Liver (tissue), 8 donors: ENCODE measurements at regions not wholly inside any gene's neighbourhood (a gene's known extent, or its start where the extent isn't known, plus 50 kb on each side); places are given as distances from the start of the nearest gene placed in this dataset.

Experiments used
- DNase-seq: peaks from one replicate; pipeline ENCODE4 v3.0.0-alpha.2; 2017; ENCODE audit warnings: low spot score
- H3K27ac ChIP-seq, 2 donors: one replicate each; pipeline ENCODE4 v1.7.0; 2013; ENCODE audit warnings: inconsistent platforms in 2 of 2, low read length in 2 of 2, control low read depth in 1 of 2, low read depth in 1 of 2, mild to moderate bottlenecking in 1 of 2
- H3K27me3 ChIP-seq, 4 donors: one replicate each; pipeline versions ENCODE4 v1.6.1 to v1.7.0; 2013; ENCODE audit warnings: low read length in 3 of 4, inconsistent platforms in 1 of 4, mild to moderate bottlenecking in 1 of 4, moderate library complexity in 1 of 4; ENCODE audit not compliant: control insufficient read depth in 4 of 4, insufficient read depth in 4 of 4
- H3K36me3 ChIP-seq, 4 donors: one replicate each; pipeline versions ENCODE4 v1.6.1 to v1.7.0; 2013; ENCODE audit warnings: low read length in 3 of 4, mild to moderate bottlenecking in 3 of 4, low read depth in 1 of 4, moderate library complexity in 1 of 4; ENCODE audit not compliant: control insufficient read depth in 4 of 4, insufficient read depth in 3 of 4
- H3K4me1 ChIP-seq, 4 donors: one replicate each; pipeline versions ENCODE4 v1.6.1 to v1.7.0; 2013; ENCODE audit warnings: low read length in 3 of 4, mild to moderate bottlenecking in 3 of 4, moderate library complexity in 1 of 4; ENCODE audit not compliant: control insufficient read depth in 4 of 4, insufficient read depth in 4 of 4
- H3K4me3 ChIP-seq, 3 donors: one replicate each; pipeline versions ENCODE4 v1.6.1 to v1.7.0; 2013; ENCODE audit warnings: low read length in 3 of 3, control low read depth in 1 of 3, low read depth in 1 of 3, mild to moderate bottlenecking in 1 of 3
- H3K9ac ChIP-seq, 2 donors: one replicate each; pipeline ENCODE4 v1.7.0; 2013; ENCODE audit warnings: low read length in 2 of 2, mild to moderate bottlenecking in 2 of 2, moderate library complexity in 2 of 2, control low read depth in 1 of 2, low read depth in 1 of 2
- H3K9me3 ChIP-seq, 4 donors: one replicate each; pipeline versions ENCODE4 v1.6.1 to v1.7.0; 2013; ENCODE audit warnings: low read length in 3 of 4; ENCODE audit not compliant: control insufficient read depth in 4 of 4
- EGR1 ChIP-seq, 2 donors: IDR thresholded peaks; 2 replicates each; pipeline ENCODE4 v1.6.1; 2016 to 2018; ENCODE audit warnings: antibody characterized with exemption in 2 of 2, low read depth in 2 of 2
- FOXA1 ChIP-seq: IDR thresholded peaks from 2 replicates; pipeline ENCODE4 v1.6.1; 2016; ENCODE audit warnings: antibody characterized with exemption
- FOXA2 ChIP-seq: IDR thresholded peaks from 2 replicates; pipeline ENCODE4 v1.6.1; 2016; ENCODE audit warnings: antibody characterized with exemption
- GABPA ChIP-seq, 2 donors: IDR thresholded peaks in 1 of 2; conservative IDR thresholded peaks in 1 of 2; 2 replicates each; pipeline ENCODE4 v1.6.1; 2016; ENCODE audit warnings: antibody characterized with exemption in 2 of 2, mild to moderate bottlenecking in 1 of 2, moderate library complexity in 1 of 2
- HNF4A ChIP-seq, 2 donors: conservative IDR thresholded peaks; 2 replicates each; pipeline ENCODE4 v1.6.1; 2016; ENCODE audit warnings: antibody characterized with exemption in 2 of 2, mild to moderate bottlenecking in 2 of 2
- JUND ChIP-seq, 2 donors: IDR thresholded peaks; 2 replicates each; pipeline ENCODE4 v1.6.1; 2016; ENCODE audit warnings: antibody characterized with exemption in 2 of 2
- NR2F2 ChIP-seq: IDR thresholded peaks from 2 replicates; pipeline ENCODE4 v1.6.1; 2016; ENCODE audit warnings: antibody characterized with exemption
- RAD21 ChIP-seq, 2 donors: IDR thresholded peaks; 2 replicates each; pipeline ENCODE4 v1.6.1; 2016; ENCODE audit warnings: antibody characterized with exemption in 2 of 2, mild to moderate bottlenecking in 2 of 2
- SP1 ChIP-seq: IDR thresholded peaks from 2 replicates; pipeline ENCODE4 v1.6.1; 2018; ENCODE audit warnings: antibody characterized with exemption, mild to moderate bottlenecking
- TAF1 ChIP-seq: conservative IDR thresholded peaks from 2 replicates; pipeline ENCODE4 v1.6.1; 2016; ENCODE audit warnings: antibody characterized with exemption, mild to moderate bottlenecking
- WGBS: extraction: QIAGEN DNeasy Blood & Tissue Kit; methylation state at CpG from one replicate; pipeline ENCODE4 v1.1.7; 2013; 5-methylcytosine and 5-hydroxymethylcytosine counted together
- TF ChIP-seq, protein P1 (sequence below): IDR thresholded peaks from 2 replicates; pipeline ENCODE4 v1.6.1; 2016; ENCODE audit warnings: antibody characterized with exemption
- TF ChIP-seq, protein P2 (sequence below): IDR thresholded peaks from 2 replicates; pipeline ENCODE4 v1.6.1; 2016; ENCODE audit warnings: antibody characterized with exemption, mild to moderate bottlenecking
- TF ChIP-seq, protein P3 (sequence below): IDR thresholded peaks from 2 replicates; pipeline ENCODE4 v1.6.1; 2016; ENCODE audit warnings: antibody characterized with exemption
- TF ChIP-seq, protein P4 (sequence below): fragments of 150-350 bp; IDR thresholded peaks from 2 replicates; pipeline ENCODE4 v1.5.1; 2017; ENCODE audit warnings: improper control_type of control experiment, low read depth, low read length; ENCODE audit not compliant: missing input control
- TF ChIP-seq, protein P5 (sequence below): IDR thresholded peaks from 2 replicates; pipeline ENCODE4 v1.6.1; 2016; ENCODE audit warnings: antibody characterized with exemption
- donor health status: healthy.
- donor health status: healthy.
- donor health status: healthy.
- donor health status: healthy.
- donor health status: healthy.

DNA sequence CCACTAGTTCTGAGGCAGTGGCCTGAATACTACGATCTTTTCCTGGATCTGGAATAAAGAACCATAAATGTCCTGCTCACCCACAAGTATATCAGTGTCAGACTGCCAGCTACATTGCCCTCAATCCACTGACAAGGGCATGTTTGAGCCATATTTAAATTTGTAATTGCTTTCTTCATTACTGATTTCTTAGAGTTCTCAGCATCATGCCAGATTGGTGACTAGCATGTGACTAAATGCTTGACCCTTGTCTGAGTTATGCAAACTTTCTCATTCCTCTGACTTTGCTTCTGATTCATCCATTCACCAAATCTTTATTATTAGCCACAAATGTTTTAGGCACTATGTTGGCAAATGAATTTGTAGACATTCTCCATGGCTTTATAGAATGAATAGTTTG, 143.6 kb upstream of the SLC16A7 start:
- no peaks in the 10 kb centered on the region for H3K9me3 ChIP-seq
- H3K27ac ChIP-seq, result no peak overlapping the region
- 57% methylated on average over 1 of the region's 1 CpG for WGBS
- TF ChIP-seq HNF4A (conservative IDR thresholded peaks at IDR 0.05), result no peak
- TF ChIP-seq NR2F2, result no peak
- TF ChIP-seq, protein P1, sequence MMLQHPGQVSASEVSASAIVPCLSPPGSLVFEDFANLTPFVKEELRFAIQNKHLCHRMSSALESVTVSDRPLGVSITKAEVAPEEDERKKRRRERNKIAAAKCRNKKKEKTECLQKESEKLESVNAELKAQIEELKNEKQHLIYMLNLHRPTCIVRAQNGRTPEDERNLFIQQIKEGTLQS, result no peak
- TF ChIP-seq FOXA2, result no peak
- no peak for TF ChIP-seq JUND (IDR thresholded peaks at IDR 0.05)
- TF ChIP-seq, protein P2, sequence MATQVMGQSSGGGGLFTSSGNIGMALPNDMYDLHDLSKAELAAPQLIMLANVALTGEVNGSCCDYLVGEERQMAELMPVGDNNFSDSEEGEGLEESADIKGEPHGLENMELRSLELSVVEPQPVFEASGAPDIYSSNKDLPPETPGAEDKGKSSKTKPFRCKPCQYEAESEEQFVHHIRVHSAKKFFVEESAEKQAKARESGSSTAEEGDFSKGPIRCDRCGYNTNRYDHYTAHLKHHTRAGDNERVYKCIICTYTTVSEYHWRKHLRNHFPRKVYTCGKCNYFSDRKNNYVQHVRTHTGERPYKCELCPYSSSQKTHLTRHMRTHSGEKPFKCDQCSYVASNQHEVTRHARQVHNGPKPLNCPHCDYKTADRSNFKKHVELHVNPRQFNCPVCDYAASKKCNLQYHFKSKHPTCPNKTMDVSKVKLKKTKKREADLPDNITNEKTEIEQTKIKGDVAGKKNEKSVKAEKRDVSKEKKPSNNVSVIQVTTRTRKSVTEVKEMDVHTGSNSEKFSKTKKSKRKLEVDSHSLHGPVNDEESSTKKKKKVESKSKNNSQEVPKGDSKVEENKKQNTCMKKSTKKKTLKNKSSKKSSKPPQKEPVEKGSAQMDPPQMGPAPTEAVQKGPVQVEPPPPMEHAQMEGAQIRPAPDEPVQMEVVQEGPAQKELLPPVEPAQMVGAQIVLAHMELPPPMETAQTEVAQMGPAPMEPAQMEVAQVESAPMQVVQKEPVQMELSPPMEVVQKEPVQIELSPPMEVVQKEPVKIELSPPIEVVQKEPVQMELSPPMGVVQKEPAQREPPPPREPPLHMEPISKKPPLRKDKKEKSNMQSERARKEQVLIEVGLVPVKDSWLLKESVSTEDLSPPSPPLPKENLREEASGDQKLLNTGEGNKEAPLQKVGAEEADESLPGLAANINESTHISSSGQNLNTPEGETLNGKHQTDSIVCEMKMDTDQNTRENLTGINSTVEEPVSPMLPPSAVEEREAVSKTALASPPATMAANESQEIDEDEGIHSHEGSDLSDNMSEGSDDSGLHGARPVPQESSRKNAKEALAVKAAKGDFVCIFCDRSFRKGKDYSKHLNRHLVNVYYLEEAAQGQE, result no peak
- TF ChIP-seq, protein P3, sequence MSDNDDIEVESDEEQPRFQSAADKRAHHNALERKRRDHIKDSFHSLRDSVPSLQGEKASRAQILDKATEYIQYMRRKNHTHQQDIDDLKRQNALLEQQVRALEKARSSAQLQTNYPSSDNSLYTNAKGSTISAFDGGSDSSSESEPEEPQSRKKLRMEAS, result no peak
- no peak for TF ChIP-seq RAD21 (IDR thresholded peaks at IDR 0.05)
- TF ChIP-seq, protein P4, sequence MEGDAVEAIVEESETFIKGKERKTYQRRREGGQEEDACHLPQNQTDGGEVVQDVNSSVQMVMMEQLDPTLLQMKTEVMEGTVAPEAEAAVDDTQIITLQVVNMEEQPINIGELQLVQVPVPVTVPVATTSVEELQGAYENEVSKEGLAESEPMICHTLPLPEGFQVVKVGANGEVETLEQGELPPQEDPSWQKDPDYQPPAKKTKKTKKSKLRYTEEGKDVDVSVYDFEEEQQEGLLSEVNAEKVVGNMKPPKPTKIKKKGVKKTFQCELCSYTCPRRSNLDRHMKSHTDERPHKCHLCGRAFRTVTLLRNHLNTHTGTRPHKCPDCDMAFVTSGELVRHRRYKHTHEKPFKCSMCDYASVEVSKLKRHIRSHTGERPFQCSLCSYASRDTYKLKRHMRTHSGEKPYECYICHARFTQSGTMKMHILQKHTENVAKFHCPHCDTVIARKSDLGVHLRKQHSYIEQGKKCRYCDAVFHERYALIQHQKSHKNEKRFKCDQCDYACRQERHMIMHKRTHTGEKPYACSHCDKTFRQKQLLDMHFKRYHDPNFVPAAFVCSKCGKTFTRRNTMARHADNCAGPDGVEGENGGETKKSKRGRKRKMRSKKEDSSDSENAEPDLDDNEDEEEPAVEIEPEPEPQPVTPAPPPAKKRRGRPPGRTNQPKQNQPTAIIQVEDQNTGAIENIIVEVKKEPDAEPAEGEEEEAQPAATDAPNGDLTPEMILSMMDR, result no peak
- no peak for TF ChIP-seq FOXA1
- no peak for TF ChIP-seq GABPA (IDR thresholded peaks at IDR 0.05 in 1 of 2, conservative IDR thresholded peaks at IDR 0.05 in 1 of 2)
- TF ChIP-seq TAF1, result no peak
- no peaks in the 10 kb centered on the region for H3K27me3 ChIP-seq
- H3K9ac ChIP-seq, result no peak overlapping the region
- H3K4me1 ChIP-seq, result no peaks in the 10 kb centered on the region
- no peak overlapping the region for H3K4me3 ChIP-seq
- no peaks in the 10 kb centered on the region for H3K36me3 ChIP-seq
- no peak for DNase-seq

DNA sequence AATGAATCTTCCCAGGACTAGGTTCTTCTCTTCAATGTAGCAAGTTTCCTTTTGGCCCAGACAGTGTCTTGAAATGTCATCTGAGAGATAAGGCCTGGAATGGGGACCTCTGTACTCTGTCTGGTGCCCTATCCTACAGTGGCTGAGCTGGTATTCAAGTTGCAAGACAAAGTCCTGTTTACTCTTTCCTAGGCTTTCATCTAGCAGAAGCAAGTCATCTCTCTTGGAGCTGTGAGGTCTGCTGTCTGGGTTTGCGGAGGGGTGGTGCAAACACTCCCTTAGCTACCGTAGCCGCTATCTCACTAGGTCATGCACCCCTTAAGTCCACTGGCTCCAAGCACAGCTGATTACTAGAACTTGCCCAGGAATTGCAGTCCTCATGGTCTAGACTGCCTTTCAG, 149.7 kb upstream of the SLC16A7 start:
- DNase-seq, result no peak
- Histone ChIP-seq H3K4me1 (no peaks in the 10 kb centered on the region), H3K27ac (no peak overlapping the region), H3K27me3 (no peaks in the 10 kb centered on the region), H3K36me3 (no peaks in the 10 kb centered on the region), H3K9ac (no peak overlapping the region), H3K4me3 (no peak overlapping the region), H3K9me3 (peaks cover 0 to 6% (median 3%) of the 10 kb centered on the region in 4 donors)
- WGBS, result 55% methylated on average over 3 of the region's 3 CpGs
- TF ChIP-seq GABPA (IDR thresholded peaks at IDR 0.05 in 1 of 2, conservative IDR thresholded peaks at IDR 0.05 in 1 of 2), result no peak
- TF ChIP-seq, protein P5, sequence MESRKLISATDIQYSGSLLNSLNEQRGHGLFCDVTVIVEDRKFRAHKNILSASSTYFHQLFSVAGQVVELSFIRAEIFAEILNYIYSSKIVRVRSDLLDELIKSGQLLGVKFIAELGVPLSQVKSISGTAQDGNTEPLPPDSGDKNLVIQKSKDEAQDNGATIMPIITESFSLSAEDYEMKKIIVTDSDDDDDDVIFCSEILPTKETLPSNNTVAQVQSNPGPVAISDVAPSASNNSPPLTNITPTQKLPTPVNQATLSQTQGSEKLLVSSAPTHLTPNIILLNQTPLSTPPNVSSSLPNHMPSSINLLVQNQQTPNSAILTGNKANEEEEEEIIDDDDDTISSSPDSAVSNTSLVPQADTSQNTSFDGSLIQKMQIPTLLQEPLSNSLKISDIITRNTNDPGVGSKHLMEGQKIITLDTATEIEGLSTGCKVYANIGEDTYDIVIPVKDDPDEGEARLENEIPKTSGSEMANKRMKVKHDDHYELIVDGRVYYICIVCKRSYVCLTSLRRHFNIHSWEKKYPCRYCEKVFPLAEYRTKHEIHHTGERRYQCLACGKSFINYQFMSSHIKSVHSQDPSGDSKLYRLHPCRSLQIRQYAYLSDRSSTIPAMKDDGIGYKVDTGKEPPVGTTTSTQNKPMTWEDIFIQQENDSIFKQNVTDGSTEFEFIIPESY, result no peak
- no peak for TF ChIP-seq FOXA1
- no peak for TF ChIP-seq SP1
- no peak for TF ChIP-seq EGR1 (IDR thresholded peaks at IDR 0.05; ENCODE audit: low read depth in 2 of 2)
